22Rv1 (cell line): ENCODE measurements at regions not wholly inside any gene's neighbourhood (a gene's known extent, or its start where the extent isn't known, plus 50 kb on each side); places are given as distances from the start of the nearest gene placed in this dataset.

Experiments used
- CTCF ChIP-seq: fragments of 450-650 bp; IDR thresholded peaks from 2 replicates; pipeline ENCODE4 v1.5.1; 2017; ENCODE audit warnings: mild to moderate bottlenecking
- ZFX ChIP-seq: fragments of 450-650 bp; IDR thresholded peaks from 2 replicates; pipeline ENCODE4 v1.6.1; 2017; ENCODE audit warnings: antibody characterized with exemption, borderline replicate concordance

GRCh38 chr5:105739732-105740131, 1931.0 kb downstream of the EFNA5 start:
- TF ChIP-seq CTCF (no peak), ZFX (no peak)
